Adipocyte (in vitro differentiated cells): ENCODE measurements at regions not wholly inside any gene's neighbourhood (a gene's known extent, or its start where the extent isn't known, plus 50 kb on each side); places are given as distances from the start of the nearest gene placed in this dataset.

Source experiments
- DNase-seq: peaks from one replicate; pipeline ENCODE4 v3.0.0-alpha.2; 2015; ENCODE audit warnings: low read depth
- H3K27me3 ChIP-seq: replicated peaks from 2 replicates; pipeline ENCODE4 v1.7.0; 2013; ENCODE audit warnings: mild to moderate bottlenecking, low read length, moderate library complexity; ENCODE audit not compliant: control insufficient read depth, insufficient read depth
- H3K36me3 ChIP-seq: 2 replicates; pipeline ENCODE4 v1.7.0; 2013; ENCODE audit warnings: low read length, mild to moderate bottlenecking, moderate library complexity; ENCODE audit not compliant: control insufficient read depth, insufficient read depth, severe bottlenecking
- H3K4me1 ChIP-seq: 2 replicates; pipeline ENCODE4 v1.7.0; 2013; ENCODE audit warnings: mild to moderate bottlenecking, low read length, moderate library complexity; ENCODE audit not compliant: control insufficient read depth, insufficient read depth
- H3K4me3 ChIP-seq: 2 replicates; pipeline ENCODE4 v1.7.0; 2013; ENCODE audit warnings: mild to moderate bottlenecking, low read length, moderate library complexity
- H3K9ac ChIP-seq: 2 replicates; pipeline ENCODE4 v1.7.0; 2013; ENCODE audit warnings: mild to moderate bottlenecking, low read length, moderate library complexity
- H3K9me3 ChIP-seq: 2 replicates; pipeline ENCODE4 v1.7.0; 2013; ENCODE audit warnings: mild to moderate bottlenecking, low read length, moderate library complexity; ENCODE audit not compliant: control insufficient read depth

DNA sequence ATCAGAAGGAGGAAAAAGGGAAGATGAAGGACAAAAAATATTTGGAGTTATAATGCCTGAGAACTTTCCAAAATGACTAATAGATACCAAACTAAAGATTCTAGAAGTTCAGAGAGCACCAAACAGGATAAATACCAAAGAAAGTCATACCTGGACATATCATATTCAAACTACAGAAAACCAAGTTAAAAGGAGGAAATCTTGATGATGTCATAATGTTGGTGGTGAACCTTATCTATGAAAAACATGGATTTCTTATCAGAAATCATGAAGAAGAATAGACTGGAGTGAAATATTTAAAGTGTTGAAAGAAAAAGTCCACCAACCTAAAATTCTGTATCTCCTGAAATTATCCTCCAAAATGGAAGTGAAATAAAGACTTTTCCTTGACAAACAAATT is 389.2 kb downstream of the JRKL start:
- H3K36me3 ChIP-seq: no peaks in the 10 kb centered on the region
- peaks cover 4% of the 10 kb centered on the region for H3K4me1 ChIP-seq
- no peaks in the 10 kb centered on the region for H3K9me3 ChIP-seq
- no peak overlapping the region for H3K9ac ChIP-seq
- H3K4me3 ChIP-seq: no peak overlapping the region
- H3K27me3 ChIP-seq: no peaks in the 10 kb centered on the region
- no peak for DNase-seq

DNA sequence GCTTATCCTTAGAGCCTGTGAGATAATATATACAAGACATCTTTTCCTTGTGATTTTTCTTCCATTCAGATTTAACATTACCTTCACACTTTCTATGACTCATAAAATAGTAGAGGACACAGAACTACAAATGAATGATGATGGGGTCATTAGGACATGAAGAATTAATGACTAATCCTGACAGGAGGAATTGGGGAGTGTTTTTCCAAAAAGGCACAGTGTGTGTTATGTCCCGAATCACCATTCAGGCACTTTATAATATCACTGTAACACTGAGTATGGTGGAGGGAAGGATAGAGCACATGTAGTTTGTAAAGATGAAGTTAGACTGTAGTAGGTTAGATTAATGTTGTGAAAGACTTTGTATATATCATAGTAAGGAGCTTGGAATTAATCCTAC is 391.3 kb downstream of the JRKL start:
- no peaks in the 10 kb centered on the region for H3K27me3 ChIP-seq
- H3K4me1 ChIP-seq: peaks cover 4% of the 10 kb centered on the region
- no peak overlapping the region for H3K4me3 ChIP-seq
- H3K9me3 ChIP-seq: no peaks in the 10 kb centered on the region
- H3K9ac ChIP-seq: no peak overlapping the region
- H3K36me3 ChIP-seq: no peaks in the 10 kb centered on the region
- no peak for DNase-seq

DNA sequence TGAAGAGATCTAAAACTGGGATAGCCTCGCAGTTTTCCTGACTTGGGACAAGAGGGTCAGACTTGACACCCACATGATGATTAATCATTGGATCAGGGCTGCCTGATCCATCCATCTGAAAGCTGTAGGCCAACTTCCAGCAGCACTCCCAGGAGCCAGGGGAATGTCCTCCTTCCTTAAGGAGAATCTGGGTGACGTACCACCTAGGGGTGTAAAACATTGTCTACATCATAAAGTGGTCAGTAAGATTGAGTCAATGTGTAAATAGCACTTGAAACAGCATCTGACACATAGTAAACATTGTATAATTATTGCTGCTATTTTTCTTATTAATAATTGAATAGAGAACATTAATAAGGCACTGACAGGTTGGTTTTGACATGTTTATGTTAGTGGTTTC is 392.8 kb downstream of the JRKL start:
- H3K36me3 ChIP-seq: no peaks in the 10 kb centered on the region
- peaks cover 4% of the 10 kb centered on the region for H3K4me1 ChIP-seq

DNA sequence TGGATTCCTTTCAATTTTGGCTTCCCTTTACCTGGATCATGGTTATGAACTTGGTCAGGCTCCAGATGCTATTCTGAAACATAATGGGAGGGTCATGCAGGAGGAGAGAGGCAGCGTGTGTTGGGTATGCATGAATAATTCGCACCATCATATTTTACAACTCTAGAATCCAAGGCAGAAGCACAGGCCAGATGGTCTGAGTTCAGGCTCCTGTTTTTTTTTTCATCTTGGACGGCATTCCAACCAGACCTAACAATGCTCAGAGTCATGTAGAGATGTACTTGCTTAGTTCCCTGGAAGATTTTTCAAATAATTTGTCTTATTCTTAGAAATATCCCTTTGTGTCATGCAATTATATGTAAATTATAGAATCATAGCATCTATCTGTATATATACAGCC is 393.5 kb downstream of the JRKL start:
- Histone ChIP-seq H3K9me3 (no peaks in the 10 kb centered on the region), H3K4me3 (no peak overlapping the region), H3K9ac (no peak overlapping the region), H3K36me3 (no peaks in the 10 kb centered on the region), H3K4me1 (peaks cover 4% of the 10 kb centered on the region), H3K27me3 (no peaks in the 10 kb centered on the region)
- DNase-seq: no peak

More for the DNA sequence above, 392.8 kb downstream of the JRKL start:
- Histone ChIP-seq H3K9me3 (no peaks in the 10 kb centered on the region), H3K4me3 (no peak overlapping the region), H3K9ac (no peak overlapping the region), H3K27me3 (no peaks in the 10 kb centered on the region)
- no peak for DNase-seq

DNA sequence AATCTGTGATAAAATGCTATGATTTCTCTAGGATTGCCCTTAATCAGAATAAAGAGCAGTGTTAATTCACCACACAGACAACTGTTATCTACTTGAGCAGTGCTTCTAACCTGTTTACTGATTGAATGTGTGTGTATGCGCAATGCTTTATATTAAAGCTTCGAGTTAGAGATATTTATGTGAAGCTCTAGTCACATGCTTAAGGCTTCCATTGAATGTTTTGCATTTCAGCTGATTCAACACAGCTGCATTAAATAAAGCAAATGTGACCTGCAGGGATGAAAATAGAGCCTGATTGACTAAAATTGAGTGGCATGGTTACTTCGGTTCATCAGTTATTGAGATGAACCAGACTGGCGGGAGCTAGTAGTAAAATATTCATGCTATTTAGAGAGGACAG is 395.3 kb downstream of the JRKL start:
- Histone ChIP-seq H3K4me3 (no peak overlapping the region), H3K9ac (no peak overlapping the region), H3K27me3 (no peaks in the 10 kb centered on the region), H3K4me1 (peaks cover 4% of the 10 kb centered on the region), H3K36me3 (no peaks in the 10 kb centered on the region), H3K9me3 (no peaks in the 10 kb centered on the region)
- DNase-seq: no peak

DNA sequence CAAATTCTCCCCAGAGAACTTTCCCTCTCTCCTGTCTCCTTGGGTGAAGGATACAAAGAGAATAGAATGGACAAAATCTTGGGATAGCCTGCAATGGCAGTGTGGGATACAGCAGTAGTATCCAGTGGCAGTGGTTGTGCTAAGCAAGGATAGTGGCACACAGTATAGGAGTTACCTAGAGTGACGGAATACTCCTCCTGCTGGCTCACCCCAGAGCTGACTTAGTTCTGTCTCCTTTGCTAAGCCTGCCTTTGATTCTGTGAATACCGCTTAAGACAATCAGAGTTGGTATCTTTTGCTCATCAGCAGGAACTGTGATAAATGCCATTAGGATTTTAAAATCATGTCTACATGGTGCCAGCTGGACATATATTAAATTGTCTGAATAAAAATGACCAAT is 404.3 kb downstream of the JRKL start:
- no peaks in the 10 kb centered on the region for H3K36me3 ChIP-seq
- H3K4me1 ChIP-seq: no peaks in the 10 kb centered on the region
- H3K4me3 ChIP-seq: no peak overlapping the region
- H3K9me3 ChIP-seq: no peaks in the 10 kb centered on the region
- H3K9ac ChIP-seq: no peak overlapping the region
- no peaks in the 10 kb centered on the region for H3K27me3 ChIP-seq
- DNase-seq: no peak

DNA sequence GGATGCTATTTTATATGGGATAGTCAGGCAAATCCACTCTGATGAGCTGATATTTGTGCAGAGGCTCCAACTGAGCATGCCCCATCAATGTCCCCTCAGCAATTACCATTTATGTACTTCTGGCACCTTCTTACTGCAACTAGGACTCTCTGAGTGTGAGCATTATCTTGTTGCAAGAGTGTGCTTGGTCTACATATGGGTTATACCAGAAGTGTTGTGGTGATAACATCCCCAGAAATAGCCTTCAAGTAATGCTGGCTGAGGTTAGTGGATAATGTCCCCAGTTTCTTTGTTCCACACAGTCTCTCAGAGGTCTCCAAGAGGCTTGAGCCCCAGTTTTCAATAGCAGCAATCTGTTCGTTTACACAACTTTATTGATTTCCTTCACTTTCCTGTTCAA is 408.6 kb downstream of the JRKL start:
- Histone ChIP-seq H3K9ac (no peak overlapping the region), H3K4me1 (no peaks in the 10 kb centered on the region), H3K9me3 (no peaks in the 10 kb centered on the region), H3K27me3 (no peaks in the 10 kb centered on the region), H3K4me3 (no peak overlapping the region), H3K36me3 (no peaks in the 10 kb centered on the region)
- no peak for DNase-seq

DNA sequence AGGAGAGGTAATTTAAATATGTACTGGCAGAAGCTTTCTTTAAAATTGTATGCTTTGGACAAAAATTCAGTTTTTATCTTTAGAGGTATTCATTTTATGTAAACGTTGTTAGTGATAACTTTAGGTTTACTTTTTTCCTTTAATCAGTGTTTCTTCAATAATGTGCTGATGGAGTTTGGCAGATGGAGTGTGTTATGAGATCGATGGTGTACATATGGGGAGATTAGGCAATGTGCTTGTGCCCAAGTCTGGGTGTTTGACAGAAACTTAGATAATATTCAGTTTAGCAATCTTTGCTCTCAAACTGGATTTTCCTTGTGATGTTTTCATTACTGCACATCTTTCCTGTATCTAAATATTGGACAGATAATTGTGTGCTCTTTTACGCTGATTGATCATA is 425.4 kb downstream of the JRKL start:
- Histone ChIP-seq H3K4me1 (peaks cover 9% of the 10 kb centered on the region), H3K9ac (no peak overlapping the region), H3K4me3 (no peak overlapping the region), H3K9me3 (no peaks in the 10 kb centered on the region), H3K36me3 (no peaks in the 10 kb centered on the region), H3K27me3 (no peaks in the 10 kb centered on the region)
- no peak for DNase-seq

DNA sequence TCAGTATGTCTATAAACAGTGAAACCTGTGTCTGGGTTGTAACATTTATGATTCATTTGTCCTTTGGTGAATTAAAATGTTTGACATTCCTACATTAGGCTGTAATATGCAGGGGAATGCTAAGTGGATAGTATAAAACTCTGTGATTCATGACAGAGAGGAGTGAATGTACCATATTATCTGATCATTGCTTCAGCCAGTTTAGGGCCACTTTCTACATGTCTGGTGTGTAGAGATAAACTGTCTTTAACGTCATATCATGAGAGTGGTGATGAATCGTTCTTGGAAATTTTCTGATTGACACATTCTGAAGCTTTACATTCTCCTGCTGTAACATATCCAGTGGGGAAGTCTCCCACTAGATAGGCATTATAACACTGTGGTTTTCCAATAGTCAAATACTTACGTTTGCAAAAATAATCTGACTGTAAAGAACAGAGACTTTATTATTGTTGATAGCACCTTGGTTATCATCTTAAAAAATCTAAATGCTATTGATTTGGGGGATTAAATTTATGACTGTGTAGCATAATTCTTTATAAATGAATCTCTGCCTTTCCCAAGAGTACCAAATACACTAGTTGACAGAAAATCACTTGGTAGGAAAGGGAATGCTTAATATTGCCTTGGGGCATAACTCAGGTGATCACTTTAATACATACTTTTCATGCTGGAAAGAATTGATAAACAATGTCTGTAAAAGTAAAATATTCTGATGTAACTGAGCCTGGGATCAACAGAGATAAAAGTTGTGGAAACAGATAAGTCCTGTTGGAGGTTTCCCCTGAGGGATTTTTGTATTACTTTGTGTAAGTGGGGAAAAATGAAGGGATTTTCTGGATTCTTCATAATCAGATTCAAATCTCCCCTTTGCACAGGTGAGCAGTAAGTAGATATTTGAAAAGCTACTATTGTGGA is 427.9 kb downstream of the JRKL start:
- Histone ChIP-seq H3K27me3 (no peaks in the 10 kb centered on the region), H3K9me3 (no peaks in the 10 kb centered on the region), H3K4me3 (no peak overlapping the region), H3K36me3 (no peaks in the 10 kb centered on the region), H3K4me1 (peaks cover 9% of the 10 kb centered on the region), H3K9ac (no peak overlapping the region)
- DNase-seq: peak; percentile 15

DNA sequence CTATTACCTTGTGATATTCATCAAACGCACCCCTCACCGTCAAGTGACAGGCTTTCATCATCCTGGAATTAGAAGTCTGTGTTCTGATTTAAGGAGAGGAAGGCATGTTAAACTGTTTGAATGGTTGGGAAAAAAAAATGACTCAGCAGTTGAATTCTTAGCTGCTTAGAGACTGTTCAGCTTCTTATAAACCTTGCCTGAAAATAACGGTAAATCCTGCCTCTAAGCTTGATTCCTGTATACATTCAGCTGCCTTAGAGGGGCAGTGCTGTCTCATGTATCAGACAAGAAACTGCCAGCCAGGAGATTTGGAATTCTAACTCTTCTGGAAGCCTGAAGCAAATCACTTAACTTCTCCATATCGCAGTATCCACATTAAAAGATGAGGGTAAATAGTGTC is 437.4 kb downstream of the JRKL start:
- Histone ChIP-seq H3K9ac (peak overlapping the region; percentile 10), H3K27me3 (no peaks in the 10 kb centered on the region), H3K4me1 (peaks cover 5% of the 10 kb centered on the region), H3K4me3 (no peak overlapping the region), H3K9me3 (no peaks in the 10 kb centered on the region), H3K36me3 (no peaks in the 10 kb centered on the region)
- DNase-seq: peak; percentile 10

DNA sequence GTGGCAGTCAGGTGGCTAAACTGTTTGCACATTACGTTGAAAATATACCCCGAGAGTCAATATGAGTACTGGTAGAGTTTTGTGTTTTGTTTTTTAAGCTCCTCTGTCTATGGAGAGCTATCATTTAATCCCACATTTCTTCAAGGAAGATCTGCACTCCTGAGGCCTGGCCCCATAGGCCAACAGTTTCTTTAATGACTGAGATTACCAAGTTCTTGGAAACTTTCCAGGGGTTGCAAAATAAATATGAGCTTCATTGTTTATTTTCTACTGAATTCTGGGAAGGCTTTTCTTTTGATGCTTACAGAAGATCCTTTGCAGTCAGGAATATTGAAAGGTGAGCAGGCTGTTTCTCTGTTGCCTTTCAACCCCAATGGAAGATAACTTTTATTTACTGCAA is 452.0 kb downstream of the JRKL start:
- no peak overlapping the region for H3K4me3 ChIP-seq
- H3K9me3 ChIP-seq: no peaks in the 10 kb centered on the region
- peak; percentile 3 for DNase-seq

DNA sequence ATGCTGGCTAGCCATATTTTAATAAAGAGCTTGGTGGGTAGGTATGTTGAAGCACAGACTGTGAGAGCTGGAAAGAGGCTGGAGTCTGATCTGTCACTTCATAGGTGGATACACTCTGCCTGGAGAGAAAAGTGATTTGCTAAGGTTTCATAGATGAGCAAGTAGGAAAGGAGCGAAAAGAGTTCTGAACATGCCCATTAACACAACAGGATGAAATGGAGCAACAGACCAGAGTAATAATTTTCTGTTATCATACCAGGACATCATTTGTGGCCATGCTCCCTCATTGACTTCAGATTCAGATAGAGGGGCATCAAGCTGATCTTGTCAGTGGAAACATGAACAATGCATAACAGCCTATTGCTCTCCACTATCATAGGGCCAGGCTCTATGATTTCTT is 452.9 kb downstream of the JRKL start:
- no peak overlapping the region for H3K4me3 ChIP-seq
- H3K9ac ChIP-seq: no peak overlapping the region
- no peaks in the 10 kb centered on the region for H3K4me1 ChIP-seq
- H3K27me3 ChIP-seq: no peaks in the 10 kb centered on the region
- H3K36me3 ChIP-seq: no peaks in the 10 kb centered on the region
- DNase-seq: no peak
- H3K9me3 ChIP-seq: no peaks in the 10 kb centered on the region

More for the DNA sequence above, 452.0 kb downstream of the JRKL start:
- Histone ChIP-seq H3K27me3 (no peaks in the 10 kb centered on the region), H3K4me1 (no peaks in the 10 kb centered on the region), H3K36me3 (no peaks in the 10 kb centered on the region), H3K9ac (no peak overlapping the region)
